ENCODE measurements at regions not wholly inside any gene's neighbourhood (a gene's known extent, or its start where the extent isn't known, plus 50 kb on each side); places are given as distances from the start of the nearest gene placed in this dataset.

- no peak for TF ChIP-seq CTCF (IDR thresholded peaks at IDR 0.05)
- no peak for TF ChIP-seq EZH2 (IDR thresholded peaks at IDR 0.05; ENCODE audit: borderline replicate concordance, insufficient read depth, low read depth, low read length, poor library complexity, severe bottlenecking)
Observed at GRCh38 chr16:88295671-88296436, 86.9 kb upstream of the ZNF469 start.
